HL-60 (cell line): ENCODE measurements at regions not wholly inside any gene's neighbourhood (a gene's known extent, or its start where the extent isn't known, plus 50 kb on each side); places are given as distances from the start of the nearest gene placed in this dataset.

Source experiments
- POLR2AphosphoS5 ChIP-seq: IDR thresholded peaks from 2 replicates; pipeline ENCODE4 v1.6.1; 2012; ENCODE audit warnings: low read depth
- TF ChIP-seq, protein P1 (sequence below): IDR thresholded peaks from one replicate; pipeline ENCODE4 v1.5.1; 2011; ENCODE audit warnings: low read length, control low read depth, inconsistent platforms; ENCODE audit not compliant: insufficient read depth

DNA sequence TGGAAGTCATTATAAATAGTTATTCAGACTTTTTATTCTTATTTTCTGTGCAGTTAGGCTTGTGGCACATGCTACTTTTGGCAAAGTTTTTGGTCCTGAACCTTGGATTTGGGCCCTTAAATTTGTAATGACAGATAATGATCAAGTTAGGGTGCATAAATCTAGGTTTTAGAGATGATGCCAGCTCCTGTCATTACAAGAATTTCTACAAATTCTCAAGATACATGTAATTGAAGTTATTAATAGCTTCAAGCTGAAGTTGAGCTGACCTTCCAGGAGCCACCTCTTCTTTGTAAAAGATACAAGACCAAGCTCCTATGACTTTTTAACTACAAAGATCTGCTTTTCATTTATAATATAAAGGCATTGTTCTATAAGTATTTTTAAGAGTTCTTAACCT, 255.6 kb upstream of the UGT8 start:
- TF ChIP-seq, protein P1, sequence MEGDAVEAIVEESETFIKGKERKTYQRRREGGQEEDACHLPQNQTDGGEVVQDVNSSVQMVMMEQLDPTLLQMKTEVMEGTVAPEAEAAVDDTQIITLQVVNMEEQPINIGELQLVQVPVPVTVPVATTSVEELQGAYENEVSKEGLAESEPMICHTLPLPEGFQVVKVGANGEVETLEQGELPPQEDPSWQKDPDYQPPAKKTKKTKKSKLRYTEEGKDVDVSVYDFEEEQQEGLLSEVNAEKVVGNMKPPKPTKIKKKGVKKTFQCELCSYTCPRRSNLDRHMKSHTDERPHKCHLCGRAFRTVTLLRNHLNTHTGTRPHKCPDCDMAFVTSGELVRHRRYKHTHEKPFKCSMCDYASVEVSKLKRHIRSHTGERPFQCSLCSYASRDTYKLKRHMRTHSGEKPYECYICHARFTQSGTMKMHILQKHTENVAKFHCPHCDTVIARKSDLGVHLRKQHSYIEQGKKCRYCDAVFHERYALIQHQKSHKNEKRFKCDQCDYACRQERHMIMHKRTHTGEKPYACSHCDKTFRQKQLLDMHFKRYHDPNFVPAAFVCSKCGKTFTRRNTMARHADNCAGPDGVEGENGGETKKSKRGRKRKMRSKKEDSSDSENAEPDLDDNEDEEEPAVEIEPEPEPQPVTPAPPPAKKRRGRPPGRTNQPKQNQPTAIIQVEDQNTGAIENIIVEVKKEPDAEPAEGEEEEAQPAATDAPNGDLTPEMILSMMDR = no peak
- no peak for TF ChIP-seq POLR2AphosphoS5
